ENCODE measurements at regions not wholly inside any gene's neighbourhood (a gene's known extent, or its start where the extent isn't known, plus 50 kb on each side); places are given as distances from the start of the nearest gene placed in this dataset.
"Not testable (repeated sequence)": the region's sequence is repeated elsewhere in the genome, so short reads cannot be mapped to it uniquely, and the experiment has no call there.

DNA sequence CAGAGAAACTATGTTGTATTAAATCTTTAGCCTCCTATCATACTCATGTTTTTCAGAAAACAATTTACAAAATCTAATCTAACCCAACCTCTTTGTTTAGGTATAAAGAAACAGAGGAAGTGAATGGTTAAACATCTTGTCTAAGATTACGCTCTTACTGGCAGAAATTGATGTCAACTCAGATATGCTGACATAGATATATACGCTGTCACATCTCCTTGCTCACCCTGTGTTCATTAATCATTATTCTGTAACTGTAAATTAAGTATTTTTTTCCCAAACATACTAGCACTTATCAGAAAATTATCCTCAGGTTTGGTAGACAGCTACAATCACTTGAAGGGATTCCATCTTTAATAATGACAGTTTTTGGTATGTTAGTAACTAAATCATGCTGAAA lies 1127.6 kb upstream of the SEL1L start:
- TF ChIP-seq POLR2A (IDR thresholded peaks at IDR 0.05) = no peak
- no peak for TF ChIP-seq CTCF (IDR thresholded peaks at IDR 0.05)
- no peak overlapping the region for H3K4me3 ChIP-seq (ENCODE audit: low read depth, poor library complexity, severe bottlenecking)
- DNase-seq (ENCODE audit: low spot score in 2 of 2) = no peak
- intact Hi-C loops (cut with DNase I; ENCODE audit: low total_unique reads) = no loop called here
- 68 to 71% methylated on average over 2 of the region's 2 CpGs for WGBS, 2 donors

- intact Hi-C loops (cut with DNase I; ENCODE audit: low total_unique reads) = no loop called here
- DNase-seq (ENCODE audit: low spot score in 2 of 2) = no peak
- no peak overlapping the region for H3K4me3 ChIP-seq (ENCODE audit: low read depth, poor library complexity, severe bottlenecking)
- WGBS, 2 donors = 24 to 43% methylated on average over 4 of the region's 4 CpGs
- TF ChIP-seq CTCF (IDR thresholded peaks at IDR 0.05) = no peak
- TF ChIP-seq POLR2A (IDR thresholded peaks at IDR 0.05) = no peak
Measured at GRCh38 chr14:82667006-82667405, 1133.4 kb upstream of the SEL1L start.

DNA sequence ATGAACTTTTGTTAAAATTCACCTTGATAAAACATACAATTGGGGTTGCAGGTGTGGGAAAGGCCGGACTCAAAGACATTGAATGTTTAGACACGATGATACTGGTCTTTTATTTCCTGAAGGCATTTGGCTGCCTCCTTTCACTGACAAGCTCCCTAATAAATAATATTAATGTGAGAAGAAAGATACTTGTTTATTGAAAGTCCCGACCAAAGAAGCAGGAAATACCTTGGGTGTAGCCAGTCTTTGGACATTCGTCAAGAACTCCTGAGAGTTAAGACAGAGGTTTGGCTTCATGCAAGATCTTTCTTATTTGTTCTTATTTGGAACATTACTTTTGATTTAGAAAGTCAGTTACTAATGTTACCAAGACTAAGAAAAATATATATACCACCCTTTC lies 1133.8 kb upstream of the SEL1L start:
- WGBS, 2 donors = 13 to 24% methylated on average over 4 of the region's 4 CpGs
- TF ChIP-seq POLR2A (IDR thresholded peaks at IDR 0.05) = no peak
- no peak for TF ChIP-seq CTCF (IDR thresholded peaks at IDR 0.05)
- intact Hi-C loops (cut with DNase I; ENCODE audit: low total_unique reads) = no loop called here
- DNase-seq (ENCODE audit: low spot score in 2 of 2) = peak in 1 of 2 donors; percentile 19
- no peak overlapping the region for H3K4me3 ChIP-seq (ENCODE audit: low read depth, poor library complexity, severe bottlenecking)

GRCh38 chr14:82676403-82676802 lies 1142.8 kb upstream of the SEL1L start:
- intact Hi-C loops (cut with DNase I; ENCODE audit: low total_unique reads) = no loop called here
- DNase-seq (ENCODE audit: low spot score in 2 of 2) = no peak
- 83 to 93% methylated on average over 2 of the region's 2 CpGs for WGBS, 2 donors
- no peak overlapping the region for H3K4me3 ChIP-seq (ENCODE audit: low read depth, poor library complexity, severe bottlenecking)
- TF ChIP-seq POLR2A (IDR thresholded peaks at IDR 0.05) (no peak), CTCF (IDR thresholded peaks at IDR 0.05) (no peak)

DNA sequence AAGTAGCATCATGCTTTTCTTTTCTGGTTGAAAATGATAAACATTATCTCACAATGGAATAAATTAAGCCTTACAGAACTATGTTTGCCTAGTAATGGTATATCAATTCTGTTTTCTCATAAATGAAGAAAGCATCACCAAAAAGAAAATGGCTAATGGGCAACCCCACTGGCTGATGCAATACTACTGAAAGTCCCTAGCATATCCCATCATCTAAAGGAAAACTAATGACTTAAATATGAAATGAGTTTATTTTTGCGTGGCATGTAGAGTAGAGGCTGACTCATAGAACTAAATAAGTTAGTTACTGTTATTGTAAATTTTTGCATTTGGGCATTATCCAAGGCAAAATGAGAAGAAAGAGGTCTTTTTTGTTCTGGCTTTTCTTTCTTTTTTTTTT lies 1156.3 kb upstream of the SEL1L start:
- no peak for DNase-seq (ENCODE audit: low spot score in 2 of 2)
- 27 to 39% methylated on average over 1 of the region's 1 CpG for WGBS, 2 donors
- no peak for TF ChIP-seq POLR2A (IDR thresholded peaks at IDR 0.05)
- no peak for TF ChIP-seq CTCF (IDR thresholded peaks at IDR 0.05)
- intact Hi-C loops (cut with DNase I; ENCODE audit: low total_unique reads) = no loop called here
- no peak overlapping the region for H3K4me3 ChIP-seq (ENCODE audit: low read depth, poor library complexity, severe bottlenecking)

- DNase-seq (ENCODE audit: low spot score in 2 of 2); H3K4me3 ChIP-seq (ENCODE audit: low read depth, poor library complexity, severe bottlenecking); intact Hi-C loops (cut with DNase I; ENCODE audit: low total_unique reads): not testable (repeated sequence)
Measured at GRCh38 chr14:82691191-82691590, 1157.5 kb upstream of the SEL1L start.
